ENCODE measurements at regions not wholly inside any gene's neighbourhood (a gene's known extent, or its start where the extent isn't known, plus 50 kb on each side); places are given as distances from the start of the nearest gene placed in this dataset.

DNA sequence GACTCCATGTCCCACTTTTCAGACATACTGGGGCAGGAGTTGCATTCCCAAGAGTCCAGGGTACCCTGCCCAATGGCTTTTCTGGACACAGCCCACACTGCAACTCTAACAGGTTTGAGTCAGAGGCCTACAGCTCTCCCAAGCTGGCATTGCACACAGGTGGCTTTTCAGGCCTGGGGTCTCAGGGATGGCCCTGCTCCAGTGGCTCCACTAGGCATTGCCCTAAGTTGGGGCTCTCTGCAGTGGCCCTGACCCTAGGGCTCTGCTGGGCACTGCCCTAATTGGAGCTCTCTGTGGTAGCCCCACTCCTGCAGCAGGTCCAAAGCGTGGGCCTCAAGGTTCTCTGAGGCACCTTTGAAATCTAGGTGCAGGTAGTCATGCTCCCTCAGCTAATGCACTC, 408.8 kb downstream of the SUCLA2 start:
- TF ChIP-seq, protein P1, sequence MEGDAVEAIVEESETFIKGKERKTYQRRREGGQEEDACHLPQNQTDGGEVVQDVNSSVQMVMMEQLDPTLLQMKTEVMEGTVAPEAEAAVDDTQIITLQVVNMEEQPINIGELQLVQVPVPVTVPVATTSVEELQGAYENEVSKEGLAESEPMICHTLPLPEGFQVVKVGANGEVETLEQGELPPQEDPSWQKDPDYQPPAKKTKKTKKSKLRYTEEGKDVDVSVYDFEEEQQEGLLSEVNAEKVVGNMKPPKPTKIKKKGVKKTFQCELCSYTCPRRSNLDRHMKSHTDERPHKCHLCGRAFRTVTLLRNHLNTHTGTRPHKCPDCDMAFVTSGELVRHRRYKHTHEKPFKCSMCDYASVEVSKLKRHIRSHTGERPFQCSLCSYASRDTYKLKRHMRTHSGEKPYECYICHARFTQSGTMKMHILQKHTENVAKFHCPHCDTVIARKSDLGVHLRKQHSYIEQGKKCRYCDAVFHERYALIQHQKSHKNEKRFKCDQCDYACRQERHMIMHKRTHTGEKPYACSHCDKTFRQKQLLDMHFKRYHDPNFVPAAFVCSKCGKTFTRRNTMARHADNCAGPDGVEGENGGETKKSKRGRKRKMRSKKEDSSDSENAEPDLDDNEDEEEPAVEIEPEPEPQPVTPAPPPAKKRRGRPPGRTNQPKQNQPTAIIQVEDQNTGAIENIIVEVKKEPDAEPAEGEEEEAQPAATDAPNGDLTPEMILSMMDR (IDR thresholded peaks at IDR 0.05): no peak
- TF ChIP-seq POLR2A (IDR thresholded peaks at IDR 0.05): no peak
